OCI-LY1 (cell line): ENCODE measurements at regions not wholly inside any gene's neighbourhood (a gene's known extent, or its start where the extent isn't known, plus 50 kb on each side); places are given as distances from the start of the nearest gene placed in this dataset.

ENCODE experiments used
- H2AFZ ChIP-seq: fragments of 200-600 bp; sonication (generic), shearing (Covaris generic); 2 replicates; pipeline ENCODE4 v1.6.0; 2014; ENCODE audit warnings: antibody characterized with exemption, mild to moderate bottlenecking, low read length
- H3F3A ChIP-seq: fragments of 200-600 bp; sonication (generic), shearing (Covaris generic); 2 replicates; pipeline ENCODE4 v1.6.0; 2014; ENCODE audit warnings: mild to moderate bottlenecking, antibody characterized with exemption, low read length, moderate library complexity; ENCODE audit not compliant: insufficient read depth
- H3K27ac ChIP-seq: fragments of 200-600 bp; sonication (generic); 2 replicates; pipeline ENCODE4 v1.5.1; 2014; ENCODE audit warnings: low read length, mixed run types, mild to moderate bottlenecking, low read depth; ENCODE audit not compliant: poor library complexity, severe bottlenecking
- H3K27me3 ChIP-seq: fragments of 200-600 bp; sonication (generic); 2 replicates; pipeline ENCODE4 v1.6.0; 2014; ENCODE audit warnings: antibody characterized with exemption, mild to moderate bottlenecking, low read length, moderate library complexity; ENCODE audit not compliant: insufficient read depth
- H3K36me3 ChIP-seq: fragments of 200-600 bp; sonication (generic); 2 replicates; pipeline ENCODE4 v1.6.1; 2014; ENCODE audit warnings: mild to moderate bottlenecking, antibody characterized with exemption, low read length, moderate library complexity, mixed read lengths; ENCODE audit not compliant: insufficient read depth
- H3K4me1 ChIP-seq: fragments of 200-600 bp; sonication (generic); 2 replicates; pipeline ENCODE4 v1.5.1; 2014; ENCODE audit warnings: mild to moderate bottlenecking, low read length, moderate library complexity; ENCODE audit not compliant: insufficient read depth, severe bottlenecking
- H3K4me2 ChIP-seq: fragments of 200-600 bp; sonication (generic), shearing (Covaris generic); 2 replicates; pipeline ENCODE4 v1.6.1; 2014; ENCODE audit warnings: low read length
- H3K4me3 ChIP-seq: fragments of 200-600 bp; sonication (generic); 2 replicates; pipeline ENCODE4 v1.5.1; 2014; ENCODE audit warnings: low read length, low read depth, mild to moderate bottlenecking, mixed read lengths; ENCODE audit not compliant: poor library complexity, severe bottlenecking
- H3K79me2 ChIP-seq: fragments of 200-600 bp; shearing (Covaris generic); 2 replicates; pipeline ENCODE4 v1.6.1; 2016; ENCODE audit warnings: mixed run types, low read length, mixed read lengths; ENCODE audit not compliant: insufficient read depth
- H3K9ac ChIP-seq: fragments of 200-600 bp; sonication (generic), shearing (Covaris generic); 2 replicates; pipeline ENCODE4 v1.6.1; 2014; ENCODE audit warnings: mild to moderate bottlenecking, low read length, mixed read lengths
- H3K9me2 ChIP-seq: fragments of 200-600 bp; sonication (generic), shearing (Covaris generic); 2 replicates; pipeline ENCODE4 v1.6.1; 2014; ENCODE audit warnings: low read depth, mild to moderate bottlenecking, low read length, mixed read lengths
- H3K9me3 ChIP-seq: fragments of 200-600 bp; shearing (Covaris generic); 2 replicates; pipeline ENCODE4 v1.6.1; 2014; ENCODE audit warnings: low read length, mixed read lengths
- H4K20me1 ChIP-seq: fragments of 200-600 bp; sonication (generic), shearing (Covaris generic); 2 replicates; pipeline ENCODE4 v1.6.0; 2016; ENCODE audit warnings: mild to moderate bottlenecking, low read length; ENCODE audit not compliant: insufficient read depth
- CTCF ChIP-seq: fragments of 200-600 bp; sonication (generic), shearing (Covaris generic); IDR thresholded peaks from 2 replicates; pipeline ENCODE4 v1.5.1; 2017; ENCODE audit warnings: mild to moderate bottlenecking, antibody characterized with exemption, low read length, moderate library complexity, mixed read lengths
- EZH2 ChIP-seq: fragments of 200-600 bp; sonication (generic), shearing (Covaris generic); IDR thresholded peaks from 2 replicates; pipeline ENCODE4 v1.8.0; 2017; ENCODE audit warnings: borderline replicate concordance, mixed run types, mild to moderate bottlenecking, antibody characterized with exemption, low read length, moderate library complexity, mixed read lengths

- Histone ChIP-seq H3K27me3 (no peaks in the 10 kb centered on the region), H2AFZ (no peak overlapping the region), H3K36me3 (no peaks in the 10 kb centered on the region), H3K27ac (no peak overlapping the region), H3K4me3 (no peak overlapping the region), H3K9me2 (no peaks in the 10 kb centered on the region), H3K79me2 (no peaks in the 10 kb centered on the region), H3F3A (no peaks in the 10 kb centered on the region), H3K4me1 (no peaks in the 10 kb centered on the region), H4K20me1 (no peaks in the 10 kb centered on the region), H3K9ac (no peak overlapping the region), H3K4me2 (no peak overlapping the region), H3K9me3 (no peaks in the 10 kb centered on the region)
- no peak for TF ChIP-seq CTCF
- no peak for TF ChIP-seq EZH2
Measured at GRCh38 chr5:120082316-120083068, 381.6 kb upstream of the PRR16 start.

- TF ChIP-seq EZH2: no peak
- TF ChIP-seq CTCF: no peak
- Histone ChIP-seq H3K36me3 (no peaks in the 10 kb centered on the region), H3K9me3 (no peaks in the 10 kb centered on the region), H3K4me3 (no peak overlapping the region), H3F3A (no peaks in the 10 kb centered on the region), H3K79me2 (no peaks in the 10 kb centered on the region), H3K27ac (no peak overlapping the region), H3K27me3 (no peaks in the 10 kb centered on the region), H3K4me2 (no peak overlapping the region), H2AFZ (no peak overlapping the region), H3K4me1 (no peaks in the 10 kb centered on the region), H3K9ac (no peak overlapping the region), H4K20me1 (no peaks in the 10 kb centered on the region), H3K9me2 (no peaks in the 10 kb centered on the region)
Measured at GRCh38 chr5:120083851-120084542, 380.1 kb upstream of the PRR16 start.

DNA sequence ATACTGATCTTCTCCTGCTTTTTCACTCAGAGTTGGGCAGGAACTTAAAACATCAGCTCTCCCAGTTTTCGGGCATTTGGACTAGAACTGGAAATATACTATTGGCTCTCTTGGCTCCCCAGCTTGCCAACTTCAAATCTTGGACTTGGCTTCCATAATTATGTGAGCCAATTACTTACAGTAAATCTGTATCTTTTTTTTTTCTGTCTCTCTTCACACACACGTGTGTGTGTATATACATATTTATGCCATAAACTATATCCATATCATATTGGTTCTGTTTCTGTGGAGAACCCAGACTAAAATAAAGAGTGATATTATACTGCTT is 379.6 kb upstream of the PRR16 start:
- H3K9me2 ChIP-seq: no peaks in the 10 kb centered on the region
- no peak overlapping the region for H3K27ac ChIP-seq
- H2AFZ ChIP-seq: no peak overlapping the region
- no peaks in the 10 kb centered on the region for H3K36me3 ChIP-seq
- no peaks in the 10 kb centered on the region for H3K9me3 ChIP-seq
- H3K9ac ChIP-seq: no peak overlapping the region
- no peaks in the 10 kb centered on the region for H3K79me2 ChIP-seq
- H4K20me1 ChIP-seq: no peaks in the 10 kb centered on the region
- no peaks in the 10 kb centered on the region for H3F3A ChIP-seq
- H3K4me3 ChIP-seq: no peak overlapping the region
- no peaks in the 10 kb centered on the region for H3K4me1 ChIP-seq
- no peak overlapping the region for H3K4me2 ChIP-seq
- no peak for TF ChIP-seq EZH2
- TF ChIP-seq CTCF: no peak
- no peaks in the 10 kb centered on the region for H3K27me3 ChIP-seq
